ENCODE measurements at regions not wholly inside any gene's neighbourhood (a gene's known extent, or its start where the extent isn't known, plus 50 kb on each side); places are given as distances from the start of the nearest gene placed in this dataset.

- in situ Hi-C loops (cut with MboI): loop anchor here (25.0 kb wide), 1 partner anchor 719 kb away; no protein-coding TSS in a partner anchor
- DNase-seq: peak; percentile 10
- Histone ChIP-seq H3K9ac (no peak overlapping the region), H3K4me2 (ENCODE audit: unreplicated experiment) (no peak overlapping the region), H3K9me2 (ENCODE audit: insufficient read depth) (no peaks in the 10 kb centered on the region), H3F3A (ENCODE audit: insufficient read depth) (no peaks in the 10 kb centered on the region), H3K79me2 (ENCODE audit: insufficient read depth) (no peaks in the 10 kb centered on the region), H2AFZ (peak overlapping the region; percentile 76), H4K20me1 (ENCODE audit: insufficient read depth) (no peaks in the 10 kb centered on the region), H3K27ac (no peak overlapping the region), H3K36me3 (ENCODE audit: low read depth) (no peaks in the 10 kb centered on the region), H3K9me3 (ENCODE audit: low read depth) (no peaks in the 10 kb centered on the region), H3K4me1 (ENCODE audit: insufficient read depth) (no peaks in the 10 kb centered on the region; the same call in 1 of the 2 replicates), H3K27me3 (replicated peaks; ENCODE audit: insufficient read depth) (no peaks in the 10 kb centered on the region), H3K4me3 (no peak overlapping the region)
- no peak for TF ChIP-seq EZH2phosphoT487 (IDR thresholded peaks at IDR 0.05; ENCODE audit: insufficient read depth, low read depth)
- 34 to 36% methylated on average over 7 of the region's 7 CpGs for WGBS, 2 experiments (ENCODE audit: low coverage in 1 of 2, low lambda C conversion rate in 2 of 2, missing lambda C conversion rate in 2 of 2)
Observed at GRCh38 chr4:126242679-126243390, 928.1 kb downstream of the FAT4 start.

GRCh38 chr4:126247409-126247808 is 932.7 kb downstream of the FAT4 start:
- DNase-seq: no peak
- H3K4me2 ChIP-seq (ENCODE audit: unreplicated experiment): no peak overlapping the region
- no peak overlapping the region for H3K4me3 ChIP-seq
- TF ChIP-seq EZH2phosphoT487 (IDR thresholded peaks at IDR 0.05; ENCODE audit: insufficient read depth, low read depth) (no peak), EZH2 (IDR thresholded peaks at IDR 0.05; ENCODE audit: insufficient read depth, poor library complexity, severe bottlenecking) (no peak)
- H3K36me3 ChIP-seq (ENCODE audit: low read depth): no peaks in the 10 kb centered on the region
- WGBS, 2 experiments (ENCODE audit: low coverage in 1 of 2, low lambda C conversion rate in 2 of 2, missing lambda C conversion rate in 2 of 2): 97 to 99% methylated on average over 3 of the region's 3 CpGs
- H4K20me1 ChIP-seq (ENCODE audit: insufficient read depth): no peaks in the 10 kb centered on the region
- H3K27me3 ChIP-seq (replicated peaks; ENCODE audit: insufficient read depth): no peaks in the 10 kb centered on the region
- H3K79me2 ChIP-seq (ENCODE audit: insufficient read depth): no peaks in the 10 kb centered on the region
- H3K27ac ChIP-seq: no peak overlapping the region
- H3F3A ChIP-seq (ENCODE audit: insufficient read depth): no peaks in the 10 kb centered on the region
- in situ Hi-C loops (cut with MboI): loop anchor here (25.0 kb wide), 1 partner anchor 715 kb away; no protein-coding TSS in a partner anchor
- H3K9ac ChIP-seq: no peak overlapping the region
- no peaks in the 10 kb centered on the region for H3K4me1 ChIP-seq (ENCODE audit: insufficient read depth)
- H2AFZ ChIP-seq: no peak overlapping the region
- H3K9me3 ChIP-seq (ENCODE audit: low read depth): no peaks in the 10 kb centered on the region
- no peaks in the 10 kb centered on the region for H3K9me2 ChIP-seq (ENCODE audit: insufficient read depth)

GRCh38 chr4:126250006-126250405 is 935.3 kb downstream of the FAT4 start:
- Histone ChIP-seq H3K4me2 (ENCODE audit: unreplicated experiment) (no peak overlapping the region), H2AFZ (no peak overlapping the region), H3K9ac (no peak overlapping the region), H4K20me1 (ENCODE audit: insufficient read depth) (no peaks in the 10 kb centered on the region), H3K27ac (no peak overlapping the region), H3F3A (ENCODE audit: insufficient read depth) (no peaks in the 10 kb centered on the region), H3K36me3 (ENCODE audit: low read depth) (no peaks in the 10 kb centered on the region), H3K4me3 (no peak overlapping the region), H3K9me2 (ENCODE audit: insufficient read depth) (no peaks in the 10 kb centered on the region), H3K4me1 (ENCODE audit: insufficient read depth) (no peaks in the 10 kb centered on the region), H3K79me2 (ENCODE audit: insufficient read depth) (no peaks in the 10 kb centered on the region), H3K9me3 (ENCODE audit: low read depth) (no peaks in the 10 kb centered on the region), H3K27me3 (replicated peaks; ENCODE audit: insufficient read depth) (no peaks in the 10 kb centered on the region)
- in situ Hi-C loops (cut with MboI): no loop called here
- TF ChIP-seq EZH2 (IDR thresholded peaks at IDR 0.05; ENCODE audit: insufficient read depth, poor library complexity, severe bottlenecking) (no peak), EZH2phosphoT487 (IDR thresholded peaks at IDR 0.05; ENCODE audit: insufficient read depth, low read depth) (no peak)
- DNase-seq: no peak
- 91 to 93% methylated on average over 2 of the region's 2 CpGs for WGBS, 2 experiments (ENCODE audit: low coverage in 1 of 2, low lambda C conversion rate in 2 of 2, missing lambda C conversion rate in 2 of 2)

GRCh38 chr4:126251169-126251568 is 936.4 kb downstream of the FAT4 start:
- DNase-seq: no peak
- Histone ChIP-seq H2AFZ (no peak overlapping the region), H3K9me2 (ENCODE audit: insufficient read depth) (no peaks in the 10 kb centered on the region), H4K20me1 (ENCODE audit: insufficient read depth) (no peaks in the 10 kb centered on the region), H3K27me3 (replicated peaks; ENCODE audit: insufficient read depth) (no peaks in the 10 kb centered on the region), H3K27ac (no peak overlapping the region), H3K36me3 (ENCODE audit: low read depth) (no peaks in the 10 kb centered on the region), H3K9ac (no peak overlapping the region), H3K4me1 (ENCODE audit: insufficient read depth) (no peaks in the 10 kb centered on the region), H3K79me2 (ENCODE audit: insufficient read depth) (no peaks in the 10 kb centered on the region), H3K9me3 (ENCODE audit: low read depth) (no peaks in the 10 kb centered on the region), H3K4me3 (no peak overlapping the region), H3F3A (ENCODE audit: insufficient read depth) (no peaks in the 10 kb centered on the region), H3K4me2 (ENCODE audit: unreplicated experiment) (no peak overlapping the region)
- TF ChIP-seq EZH2 (IDR thresholded peaks at IDR 0.05; ENCODE audit: insufficient read depth, poor library complexity, severe bottlenecking) (no peak), EZH2phosphoT487 (IDR thresholded peaks at IDR 0.05; ENCODE audit: insufficient read depth, low read depth) (no peak)
- in situ Hi-C loops (cut with MboI): no loop called here

DNA sequence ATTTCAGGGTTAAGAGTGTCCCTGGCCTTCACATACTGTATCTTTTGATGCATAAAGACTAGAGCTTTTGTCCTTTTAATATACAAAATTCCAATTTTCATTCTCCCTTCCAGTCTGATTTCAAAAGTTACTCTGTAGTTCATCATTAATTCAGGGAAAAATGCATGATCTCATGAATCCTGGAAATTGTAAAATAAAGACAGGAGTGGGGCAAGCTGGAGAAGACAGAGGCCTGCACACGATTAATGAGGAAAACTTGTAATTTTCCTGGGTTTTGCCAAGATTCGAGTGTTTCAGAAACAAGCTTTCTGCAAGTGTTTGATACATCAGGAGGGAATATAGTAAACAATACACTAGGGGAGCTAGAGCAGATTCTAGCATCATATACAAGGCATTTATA is 947.9 kb downstream of the FAT4 start:
- H3K79me2 ChIP-seq (ENCODE audit: insufficient read depth): no peaks in the 10 kb centered on the region
- no peak for TF ChIP-seq EZH2 (IDR thresholded peaks at IDR 0.05; ENCODE audit: insufficient read depth, poor library complexity, severe bottlenecking)
- no peak for TF ChIP-seq EZH2phosphoT487 (IDR thresholded peaks at IDR 0.05; ENCODE audit: insufficient read depth, low read depth)
- H3K9ac ChIP-seq: no peak overlapping the region
- no peaks in the 10 kb centered on the region for H3K9me3 ChIP-seq (ENCODE audit: low read depth)
- H3K4me3 ChIP-seq: no peak overlapping the region
- H4K20me1 ChIP-seq (ENCODE audit: insufficient read depth): no peaks in the 10 kb centered on the region
- no peaks in the 10 kb centered on the region for H3K27me3 ChIP-seq (replicated peaks; ENCODE audit: insufficient read depth)
- no peak overlapping the region for H3K27ac ChIP-seq
- H3K9me2 ChIP-seq (ENCODE audit: insufficient read depth): no peaks in the 10 kb centered on the region
- H3K36me3 ChIP-seq (ENCODE audit: low read depth): no peaks in the 10 kb centered on the region
- H3K4me2 ChIP-seq (ENCODE audit: unreplicated experiment): no peak overlapping the region
- H3K4me1 ChIP-seq (ENCODE audit: insufficient read depth): peaks cover 43% of the 10 kb centered on the region
- H3F3A ChIP-seq (ENCODE audit: insufficient read depth): peaks cover 26% of the 10 kb centered on the region
- 36 to 40% methylated on average over 2 of the region's 2 CpGs for WGBS, 2 experiments (ENCODE audit: low coverage in 1 of 2, low lambda C conversion rate in 2 of 2, missing lambda C conversion rate in 2 of 2)
- in situ Hi-C loops (cut with MboI): no loop called here
- H2AFZ ChIP-seq: peak overlapping the region; percentile 50
- no peak for DNase-seq

All from GM23248 (cell line).